ENCODE measurements at regions not wholly inside any gene's neighbourhood (a gene's known extent, or its start where the extent isn't known, plus 50 kb on each side); places are given as distances from the start of the nearest gene placed in this dataset.

DNA sequence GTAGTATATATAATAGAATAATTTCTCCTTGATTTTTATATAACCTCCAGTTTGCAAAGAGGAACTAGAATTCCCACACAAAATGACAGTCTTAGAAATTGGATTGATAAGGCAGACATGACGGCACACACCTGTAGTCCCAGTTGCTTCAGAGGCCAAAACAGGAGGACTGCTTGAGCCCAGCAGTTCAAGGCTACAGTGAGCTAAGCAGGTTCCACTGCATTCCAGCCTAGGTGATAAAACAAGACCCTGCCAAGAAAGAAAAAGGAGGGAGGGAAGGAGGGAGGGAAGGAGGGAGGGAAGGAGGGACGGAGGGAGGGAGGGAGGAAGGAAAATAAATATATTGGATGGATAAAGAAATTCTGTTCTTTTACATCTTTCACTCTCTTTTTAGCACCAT, 77.6 kb upstream of the SASH1 start:
- DNase-seq, result no peak

DNA sequence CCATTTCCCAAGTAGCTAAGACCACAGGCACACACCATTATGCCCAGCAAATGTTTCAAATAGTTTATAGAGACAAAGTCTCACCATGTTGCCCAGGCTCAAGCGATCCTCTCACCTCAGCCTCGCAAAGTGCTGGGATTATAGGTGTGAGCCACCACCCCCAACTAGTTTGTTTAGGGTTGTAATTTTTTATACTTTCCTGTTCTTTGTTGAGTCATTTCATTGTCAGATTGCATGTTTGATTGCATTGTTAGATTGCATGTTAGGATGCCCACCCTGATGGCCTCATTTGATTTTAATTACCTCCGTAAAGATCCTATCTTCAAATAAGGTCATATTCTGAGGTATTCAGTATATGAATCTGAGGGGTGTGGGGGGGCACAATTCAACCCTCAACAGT, 73.3 kb upstream of the SASH1 start:
- DNase-seq, result no peak

- DNase-seq, result no peak
These were observed 70.8 kb upstream of the SASH1 start for GRCh38 chr6:148271711-148272439.

DNA sequence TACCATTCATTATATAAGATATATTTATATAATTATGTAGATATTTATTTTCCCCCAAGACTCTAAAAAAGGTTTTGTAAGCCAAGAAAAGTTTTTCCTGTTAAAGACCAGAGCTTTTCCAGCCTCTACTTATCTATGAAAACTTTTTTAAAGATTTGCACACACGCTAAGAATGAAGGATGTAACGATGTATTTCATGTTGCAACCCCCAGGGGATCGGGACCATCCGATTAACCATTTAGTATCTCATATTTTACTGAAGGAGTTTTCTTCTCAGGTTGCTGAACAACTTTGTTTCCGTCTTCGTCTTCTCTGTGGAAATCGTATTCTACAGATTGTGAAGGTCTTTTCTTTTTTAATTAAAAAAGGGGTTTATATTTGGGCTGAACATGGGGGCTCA, 70.0 kb upstream of the SASH1 start:
- DNase-seq, result no peak

DNA sequence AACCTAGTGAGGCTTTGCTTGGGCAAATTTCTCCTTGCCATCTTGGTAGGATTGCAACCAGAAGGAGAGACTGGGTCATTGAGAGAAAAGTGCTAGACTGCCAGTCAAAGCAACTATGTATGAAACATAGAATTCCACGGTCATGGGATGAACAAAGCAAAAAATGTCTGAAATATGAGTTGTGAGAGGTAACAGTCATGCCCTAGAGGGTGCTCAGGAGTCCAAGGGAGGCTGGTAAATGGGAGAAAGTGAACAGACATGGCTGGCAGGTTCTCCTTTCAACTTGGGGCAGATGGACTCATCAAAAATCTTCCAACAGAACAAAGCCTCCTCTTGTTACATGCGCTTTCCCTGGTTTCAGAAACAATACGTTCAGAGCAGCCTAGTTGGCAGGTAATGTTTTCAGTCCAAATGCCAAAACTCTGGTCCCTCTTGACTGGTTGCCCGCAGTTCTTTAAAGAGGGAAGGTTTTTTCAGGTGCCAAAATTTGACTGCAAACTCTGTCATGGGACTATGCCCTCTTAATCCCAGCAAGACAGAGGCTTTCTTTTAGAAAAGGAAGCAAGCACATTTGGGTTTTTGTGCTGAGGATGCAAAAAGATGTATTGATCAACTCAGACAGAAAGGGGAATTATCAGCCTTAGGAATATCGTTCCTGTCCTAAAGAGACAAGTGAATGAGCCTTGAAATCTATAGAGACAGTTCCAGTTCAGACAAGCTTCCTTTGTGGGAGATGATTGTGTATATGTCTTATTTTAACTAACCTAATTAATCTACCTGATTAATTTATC, 68.5 kb upstream of the SASH1 start:
- no peak for DNase-seq

- no peak for DNase-seq
These were observed 67.8 kb upstream of the SASH1 start for GRCh38 chr6:148274809-148275208.

DNA sequence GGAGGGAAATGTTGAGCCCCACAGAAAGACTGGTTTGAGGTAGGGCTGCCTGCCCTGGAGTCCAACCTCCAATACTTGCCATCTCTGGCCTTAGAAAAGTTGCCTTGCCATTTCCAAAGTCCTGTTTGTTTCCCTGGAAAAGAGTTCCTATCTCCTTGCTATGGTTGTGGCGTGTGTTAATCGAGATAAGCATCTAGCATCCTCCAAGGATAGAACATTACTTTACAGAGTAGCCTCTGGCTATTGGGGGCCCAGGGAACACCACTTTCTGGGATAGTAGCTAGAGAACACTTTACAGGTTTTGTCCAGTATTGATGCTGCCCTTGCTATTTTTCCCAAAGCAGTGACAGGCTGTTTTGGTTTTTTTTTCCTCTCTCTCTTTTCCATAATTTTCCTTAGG, 57.4 kb upstream of the SASH1 start:
- DNase-seq, result no peak

GRCh38 chr6:148286563-148286962, 56.1 kb upstream of the SASH1 start:
- DNase-seq, result no peak

- DNase-seq, result no peak
These were observed 54.9 kb upstream of the SASH1 start for GRCh38 chr6:148287623-148288333.

- no peak for DNase-seq
These were observed 54.1 kb upstream of the SASH1 start for GRCh38 chr6:148288541-148288940.

DNA sequence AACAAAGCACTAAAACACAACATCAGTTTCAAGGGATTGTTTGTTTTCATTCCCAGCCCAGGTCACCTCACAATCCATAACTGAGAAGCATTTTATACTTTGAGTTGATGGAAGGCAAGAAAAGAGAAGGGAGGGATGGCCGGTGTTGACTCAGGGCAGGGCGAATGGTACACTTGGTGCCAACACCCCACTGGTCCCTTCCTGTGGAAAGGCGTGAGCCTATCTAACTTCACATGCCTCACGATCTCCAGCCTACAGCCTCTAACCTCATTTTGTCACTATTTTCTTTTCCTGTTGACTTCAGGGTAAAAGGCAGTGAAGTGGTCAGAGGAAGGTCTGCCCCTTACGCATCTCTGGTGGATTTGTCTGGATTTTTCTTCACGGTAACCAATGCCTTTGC, 53.5 kb upstream of the SASH1 start:
- DNase-seq, result no peak

GRCh38 chr6:148291876-148292275, 50.8 kb upstream of the SASH1 start:
- DNase-seq, result no peak
